ACC112 (cell line): ENCODE measurements at regions not wholly inside any gene's neighbourhood (a gene's known extent, or its start where the extent isn't known, plus 50 kb on each side); places are given as distances from the start of the nearest gene placed in this dataset.

Source experiments
- H2AFZ ChIP-seq: fragments of 200-600 bp; sonication (generic); one replicate; pipeline ENCODE4 v1.6.0; 2017; ENCODE audit warnings: antibody characterized with exemption, low read length; ENCODE audit not compliant: unreplicated experiment
- H3K27ac ChIP-seq: fragments of 200-600 bp; sonication (generic); 2 replicates; pipeline ENCODE4 v1.5.1; 2014; ENCODE audit warnings: low read depth, mild to moderate bottlenecking, antibody characterized with exemption, low read length, moderate library complexity
- H3K27me3 ChIP-seq: fragments of 200-600 bp; sonication (generic); 2 replicates; pipeline ENCODE4 v1.6.1; 2014; ENCODE audit warnings: mild to moderate bottlenecking, antibody characterized with exemption, low read length, moderate library complexity, mixed read lengths; ENCODE audit not compliant: insufficient read depth
- H3K36me3 ChIP-seq: fragments of 200-600 bp; sonication (generic); 2 replicates; pipeline ENCODE4 v1.6.1; 2016; ENCODE audit warnings: mild to moderate bottlenecking, antibody characterized with exemption, low read length, moderate library complexity, mixed read lengths; ENCODE audit not compliant: insufficient read depth
- H3K4me1 ChIP-seq: fragments of 200-600 bp; sonication (generic); one replicate; pipeline ENCODE4 v1.6.1; 2016; ENCODE audit warnings: low read length, mixed read lengths; ENCODE audit not compliant: insufficient read depth, unreplicated experiment, control insufficient read depth
- H3K4me3 ChIP-seq: fragments of 200-600 bp; sonication (generic); 2 replicates; pipeline ENCODE4 v1.5.1; 2014; ENCODE audit warnings: mild to moderate bottlenecking, low read depth, low read length
- H3K79me2 ChIP-seq: fragments of 200-600 bp; sonication (generic); one replicate; pipeline ENCODE4 v1.6.0; 2016; ENCODE audit warnings: low read length; ENCODE audit not compliant: control insufficient read depth, unreplicated experiment, insufficient read depth

GRCh38 chr11:15726221-15726746 lies 611.6 kb downstream of the INSC start:
- Histone ChIP-seq H3K27ac (no peak overlapping the region), H3K79me2 (no peaks in the 10 kb centered on the region), H3K4me3 (no peak overlapping the region), H2AFZ (no peak overlapping the region), H3K36me3 (no peaks in the 10 kb centered on the region), H3K27me3 (peaks cover 28% of the 10 kb centered on the region), H3K4me1 (no peaks in the 10 kb centered on the region)

- Histone ChIP-seq H3K27me3 (peaks cover 28% of the 10 kb centered on the region), H3K4me1 (no peaks in the 10 kb centered on the region), H3K27ac (no peak overlapping the region), H3K4me3 (no peak overlapping the region), H3K79me2 (no peaks in the 10 kb centered on the region), H3K36me3 (no peaks in the 10 kb centered on the region), H2AFZ (no peak overlapping the region)
These were observed 612.3 kb downstream of the INSC start for GRCh38 chr11:15726893-15727519.

GRCh38 chr11:15727520-15727914 lies 612.8 kb downstream of the INSC start:
- Histone ChIP-seq H3K79me2 (no peaks in the 10 kb centered on the region), H3K27me3 (peaks cover 30% of the 10 kb centered on the region), H3K4me3 (no peak overlapping the region), H3K4me1 (no peaks in the 10 kb centered on the region), H2AFZ (no peak overlapping the region), H3K27ac (no peak overlapping the region), H3K36me3 (no peaks in the 10 kb centered on the region)

- no peak overlapping the region for H3K4me3 ChIP-seq
- no peaks in the 10 kb centered on the region for H3K79me2 ChIP-seq
- H2AFZ ChIP-seq: no peak overlapping the region
- H3K27ac ChIP-seq: no peak overlapping the region
- no peaks in the 10 kb centered on the region for H3K4me1 ChIP-seq
- H3K36me3 ChIP-seq: no peaks in the 10 kb centered on the region
- peaks cover 37% of the 10 kb centered on the region for H3K27me3 ChIP-seq
These were observed 613.5 kb downstream of the INSC start for GRCh38 chr11:15728207-15728606.

DNA sequence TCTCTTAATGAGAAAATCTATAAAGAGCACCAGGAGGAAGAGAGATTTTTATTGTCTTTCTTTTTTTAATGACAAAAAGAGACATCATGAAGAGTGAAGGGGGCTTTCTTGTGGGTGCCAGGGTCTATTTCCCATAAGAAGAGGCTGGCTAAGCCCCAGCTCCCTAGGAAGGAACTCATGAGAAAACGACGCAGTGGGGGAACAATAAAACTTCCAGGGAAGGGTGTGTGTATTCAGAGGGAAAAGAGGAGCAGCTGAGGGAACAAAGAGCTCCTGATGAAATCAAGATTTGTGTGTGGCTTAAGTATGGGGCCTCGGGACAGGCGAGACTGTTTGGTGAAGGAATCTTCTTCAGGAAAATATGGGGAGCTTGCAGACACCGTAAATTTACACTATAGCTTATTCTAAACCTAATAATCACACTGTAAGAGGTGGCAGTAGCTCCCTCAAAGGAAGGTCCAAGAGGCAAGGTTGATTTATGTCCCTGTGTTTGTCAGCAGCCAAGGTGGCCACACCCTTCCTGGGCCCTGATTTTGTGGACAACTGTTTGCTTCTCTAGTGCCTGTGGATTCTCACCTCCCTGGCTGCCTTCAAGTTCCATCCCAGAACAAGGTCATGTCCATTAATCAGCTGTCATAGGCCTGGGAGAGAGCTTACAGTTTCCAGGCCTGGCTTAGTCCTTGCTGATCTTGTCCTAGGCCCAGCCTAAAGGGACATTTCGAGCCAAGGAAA lies 615.7 kb downstream of the INSC start:
- Histone ChIP-seq H3K4me1 (no peaks in the 10 kb centered on the region), H3K4me3 (no peak overlapping the region), H3K27ac (no peak overlapping the region), H2AFZ (no peak overlapping the region), H3K27me3 (peaks cover 52% of the 10 kb centered on the region), H3K79me2 (no peaks in the 10 kb centered on the region), H3K36me3 (no peaks in the 10 kb centered on the region)

DNA sequence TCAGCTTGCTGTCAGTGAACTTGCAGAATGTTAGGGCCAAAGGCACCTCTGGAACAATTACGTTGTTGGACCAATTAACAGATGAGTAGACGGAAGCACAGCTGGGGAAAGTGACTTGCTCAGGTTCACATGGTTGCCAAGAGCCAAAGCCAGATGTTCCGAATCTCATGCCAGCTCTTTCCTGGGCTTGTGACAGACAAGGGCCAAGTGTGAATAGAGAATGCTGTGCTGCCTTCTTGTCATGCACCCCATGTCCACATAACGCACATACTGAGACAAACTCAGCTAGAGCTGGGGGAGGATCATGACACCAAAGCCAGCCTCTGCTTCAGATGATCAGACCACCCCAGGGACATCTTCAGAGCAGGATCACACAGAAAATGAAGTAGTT lies 616.3 kb downstream of the INSC start:
- no peaks in the 10 kb centered on the region for H3K36me3 ChIP-seq
- no peaks in the 10 kb centered on the region for H3K79me2 ChIP-seq
- H3K27me3 ChIP-seq: peaks cover 56% of the 10 kb centered on the region
- H3K4me1 ChIP-seq: no peaks in the 10 kb centered on the region
- H3K27ac ChIP-seq: no peak overlapping the region
- H3K4me3 ChIP-seq: no peak overlapping the region
- H2AFZ ChIP-seq: no peak overlapping the region

GRCh38 chr11:15735706-15736105 lies 620.6 kb downstream of the SOX6 start:
- H3K27ac ChIP-seq: no peak overlapping the region
- no peak overlapping the region for H2AFZ ChIP-seq
- H3K4me1 ChIP-seq: no peaks in the 10 kb centered on the region
- no peaks in the 10 kb centered on the region for H3K36me3 ChIP-seq
- peaks cover 47% of the 10 kb centered on the region for H3K27me3 ChIP-seq
- no peaks in the 10 kb centered on the region for H3K79me2 ChIP-seq
- H3K4me3 ChIP-seq: no peak overlapping the region

DNA sequence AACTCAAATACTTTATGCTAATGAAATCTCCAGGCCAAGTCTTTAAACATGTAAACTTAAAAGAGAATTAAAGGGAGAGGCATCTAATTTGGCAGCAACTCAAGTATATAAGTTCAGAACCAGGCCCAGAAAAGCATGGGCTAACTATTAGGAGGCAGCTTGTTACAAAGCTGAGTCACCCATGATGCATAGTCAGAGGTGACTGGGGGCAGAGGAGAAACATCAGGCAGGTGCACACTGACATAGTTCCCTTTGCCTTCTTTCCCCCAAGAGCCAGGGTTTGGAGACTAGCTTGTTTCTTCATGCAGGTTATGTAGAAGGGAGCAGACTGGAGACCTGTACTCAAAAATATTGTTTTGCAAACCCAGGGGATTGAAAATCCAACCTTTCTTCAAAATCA lies 619.0 kb downstream of the SOX6 start:
- Histone ChIP-seq H3K4me1 (peaks cover 1% of the 10 kb centered on the region), H3K27ac (no peak overlapping the region), H2AFZ (no peak overlapping the region), H3K27me3 (peaks cover 44% of the 10 kb centered on the region), H3K36me3 (no peaks in the 10 kb centered on the region), H3K79me2 (no peaks in the 10 kb centered on the region), H3K4me3 (no peak overlapping the region)

DNA sequence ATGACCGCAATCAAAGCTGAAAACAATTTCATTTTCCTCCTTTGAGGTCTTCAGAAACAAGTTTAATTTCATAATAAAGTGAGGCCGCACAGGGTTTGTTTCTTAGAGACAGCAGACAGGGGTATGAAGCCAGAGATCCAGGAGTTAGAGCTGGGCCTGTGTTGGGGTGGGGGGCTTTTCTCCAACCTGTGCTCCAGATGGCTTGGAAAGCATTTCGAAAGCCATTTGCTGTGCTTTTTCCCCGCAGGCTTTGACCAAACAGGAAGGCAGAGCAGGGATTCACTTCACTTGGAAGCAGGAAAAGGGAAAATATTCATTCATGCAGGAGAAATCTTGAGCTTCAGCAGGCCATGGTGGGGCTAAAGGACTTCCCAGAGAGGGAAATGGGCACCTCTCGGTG lies 617.4 kb downstream of the SOX6 start:
- H2AFZ ChIP-seq: no peak overlapping the region
- no peaks in the 10 kb centered on the region for H3K79me2 ChIP-seq
- H3K4me3 ChIP-seq: no peak overlapping the region
- H3K36me3 ChIP-seq: no peaks in the 10 kb centered on the region
- H3K27ac ChIP-seq: no peak overlapping the region
- peaks cover 9% of the 10 kb centered on the region for H3K4me1 ChIP-seq
- peaks cover 28% of the 10 kb centered on the region; the same call in 1 of the 2 replicates for H3K27me3 ChIP-seq

- Histone ChIP-seq H3K36me3 (no peaks in the 10 kb centered on the region), H2AFZ (no peak overlapping the region), H3K4me1 (peaks cover 14% of the 10 kb centered on the region), H3K4me3 (no peak overlapping the region), H3K27ac (no peak overlapping the region), H3K27me3 (peaks cover 7% of the 10 kb centered on the region; the same call in 1 of the 2 replicates), H3K79me2 (no peaks in the 10 kb centered on the region)
These were observed 613.5 kb downstream of the SOX6 start for GRCh38 chr11:15742626-15743519.
